MCF 10A (cell line): ENCODE measurements at regions not wholly inside any gene's neighbourhood (a gene's known extent, or its start where the extent isn't known, plus 50 kb on each side); places are given as distances from the start of the nearest gene placed in this dataset.

ENCODE experiments used
- BruUV-seq: library from RNA; stranded (reverse); fragments of 400-500 nt; replicated peaks from 2 replicates; lab custom pipeline; 2021; lab: Mats Ljungman, UMichigan
- CTCF ChIA-PET: fragments of 300-600 bp; sonication (Branson Sonifier 250); formaldehyde crosslinking; extraction: SDS; loops from one replicate; lab custom pipeline; 2021; ENCODE audit warnings: antibody characterized with exemption, inconsistent platforms; lab: Yijun Ruan, JAX
- POLR2A ChIA-PET: fragments of 300-600, 350-650 bp; sonication (Branson Sonifier 250); formaldehyde crosslinking; extraction: SDS; loops from one replicate; lab custom pipeline; 2020; ENCODE audit warnings: antibody characterized with exemption, inconsistent platforms; lab: Yijun Ruan, JAX
- DNase-seq: peaks from one replicate; pipeline ENCODE4 v3.0.0-alpha.2; 2018; ENCODE audit not compliant: unreplicated experiment
- H3K27ac Mint-ChIP-seq: one replicate; pipeline ENCODE4 v1.8.0; 2022; ENCODE audit warnings: mild to moderate bottlenecking, low read depth, mixed read lengths; ENCODE audit not compliant: unreplicated experiment
- H3K27me3 Mint-ChIP-seq: one replicate; pipeline ENCODE4 v1.8.0; 2022; ENCODE audit warnings: mixed read lengths; ENCODE audit not compliant: insufficient read depth, unreplicated experiment
- H3K36me3 Mint-ChIP-seq: one replicate; pipeline ENCODE4 v1.8.0; 2022; ENCODE audit warnings: mild to moderate bottlenecking, moderate library complexity, mixed read lengths; ENCODE audit not compliant: insufficient read depth, unreplicated experiment
- H3K4me1 Mint-ChIP-seq: one replicate; pipeline ENCODE4 v1.8.0; 2022; ENCODE audit warnings: mixed read lengths; ENCODE audit not compliant: insufficient read depth, unreplicated experiment
- H3K4me3 Mint-ChIP-seq: one replicate; pipeline ENCODE4 v1.8.0; 2022; ENCODE audit warnings: mild to moderate bottlenecking, moderate library complexity, mixed read lengths; ENCODE audit not compliant: unreplicated experiment
- H3K9me3 Mint-ChIP-seq: one replicate; pipeline ENCODE4 v1.8.0; 2022; ENCODE audit warnings: mixed read lengths; ENCODE audit not compliant: unreplicated experiment
- CTCF ChIP-seq: fragments of 200-600 bp; IDR thresholded peaks from one replicate; pipeline ENCODE4 v1.8.0; 2022; ENCODE audit warnings: antibody characterized with exemption, mild to moderate bottlenecking; ENCODE audit not compliant: unreplicated experiment
- intact Hi-C: fragments of 100-400 bp; cut with micrococcal nuclease; formaldehyde crosslinking; loops from 2 replicates; pipeline ENCODE4 v1.14.1; 2022

- Mint-ChIP-seq H3K36me3 (no peaks in the 10 kb centered on the region), H3K4me3 (no peak overlapping the region), H3K4me1 (no peaks in the 10 kb centered on the region), H3K27ac (no peak overlapping the region), H3K27me3 (no peaks in the 10 kb centered on the region), H3K9me3 (no peaks in the 10 kb centered on the region)
- intact Hi-C loops: no loop called here
- no peak for TF ChIP-seq CTCF
- POLR2A ChIA-PET: no interaction called here
- BruUV-seq: no TSS peak
- no peak for DNase-seq
- CTCF ChIA-PET: interaction anchor here (0.6 to 1.4 kb wide), 2 partner anchors 18 to 652 kb away, joined by 5 to 7 read pairs; no protein-coding TSS in a partner anchor
Observed at GRCh38 chr1:199404191-199404590, 623.3 kb upstream of the NR5A2 start.

- CTCF ChIA-PET: interaction anchor here (1.7 kb wide), 1 partner anchor 649 kb away, joined by 3 read pairs; no protein-coding TSS in a partner anchor
- Mint-ChIP-seq H3K9me3 (no peaks in the 10 kb centered on the region), H3K4me1 (no peaks in the 10 kb centered on the region), H3K4me3 (no peak overlapping the region), H3K36me3 (no peaks in the 10 kb centered on the region), H3K27me3 (no peaks in the 10 kb centered on the region), H3K27ac (no peak overlapping the region)
- BruUV-seq: no TSS peak
- TF ChIP-seq CTCF: no peak
- POLR2A ChIA-PET: no interaction called here
- no peak for DNase-seq
- intact Hi-C loops: no loop called here
Observed at GRCh38 chr1:199404976-199405375, 622.5 kb upstream of the NR5A2 start.

GRCh38 chr1:199405634-199406196 is 621.8 kb upstream of the NR5A2 start:
- no TSS peak for BruUV-seq
- DNase-seq: no peak
- no peaks in the 10 kb centered on the region for H3K27me3 Mint-ChIP-seq
- no peak overlapping the region for H3K27ac Mint-ChIP-seq
- intact Hi-C loops: no loop called here
- CTCF ChIA-PET: interaction anchor here (0.6 to 1.7 kb wide), 2 partner anchors 650 to 714 kb away, joined by 3 read pairs; no protein-coding TSS in a partner anchor
- no peak for TF ChIP-seq CTCF
- H3K9me3 Mint-ChIP-seq: no peaks in the 10 kb centered on the region
- H3K4me3 Mint-ChIP-seq: no peak overlapping the region
- POLR2A ChIA-PET: no interaction called here
- no peaks in the 10 kb centered on the region for H3K4me1 Mint-ChIP-seq
- H3K36me3 Mint-ChIP-seq: no peaks in the 10 kb centered on the region

- Mint-ChIP-seq H3K4me3 (no peak overlapping the region), H3K27ac (no peak overlapping the region), H3K9me3 (no peaks in the 10 kb centered on the region), H3K4me1 (no peaks in the 10 kb centered on the region), H3K27me3 (no peaks in the 10 kb centered on the region), H3K36me3 (no peaks in the 10 kb centered on the region)
- intact Hi-C loops: no loop called here
- ChIA-PET POLR2A (no interaction called here), CTCF (interaction anchor here (0.6 to 1.4 kb wide), 2 partner anchors 12 to 27 kb away, joined by 3 to 6 read pairs; no protein-coding TSS in a partner anchor)
- no TSS peak for BruUV-seq
- TF ChIP-seq CTCF: no peak
- DNase-seq: no peak
Observed at GRCh38 chr1:199410462-199410861, 617.0 kb upstream of the NR5A2 start.
